RWPE2 (cell line): ENCODE measurements at regions not wholly inside any gene's neighbourhood (a gene's known extent, or its start where the extent isn't known, plus 50 kb on each side); places are given as distances from the start of the nearest gene placed in this dataset.

ENCODE experiments used
- ATAC-seq: fragments of 200-7000 bp; cut with Tn5 transposase; 3 replicates; pipeline ENCODE4 v1.9.1; 2021; ENCODE audit warnings: low read depth
- DNase-seq: peaks from one replicate; pipeline ENCODE4 v3.0.0-alpha.2; 2020; ENCODE audit warnings: low spot score
- H3K27ac ChIP-seq: fragments of 450-650 bp; 2 replicates; pipeline ENCODE4 v1.5.1; 2017; ENCODE audit warnings: mild to moderate bottlenecking; ENCODE audit not compliant: poor library complexity, severe bottlenecking
- H3K27me3 ChIP-seq: fragments of 250-450 bp; sonication (Bioruptor Pico); 2 replicates; pipeline ENCODE4 v1.5.1; 2021; ENCODE audit warnings: mild to moderate bottlenecking, moderate library complexity; ENCODE audit not compliant: insufficient read depth, poor library complexity, severe bottlenecking
- H3K36me3 ChIP-seq: fragments of 250-450 bp; sonication (Bioruptor Pico); 2 replicates; pipeline ENCODE4 v1.5.1; 2020; ENCODE audit warnings: low read depth, mild to moderate bottlenecking, moderate library complexity
- H3K4me1 ChIP-seq: fragments of 250-450 bp; sonication (Bioruptor Pico); 2 replicates; pipeline ENCODE4 v1.5.1; 2021; ENCODE audit warnings: mild to moderate bottlenecking, moderate library complexity; ENCODE audit not compliant: insufficient read depth, poor library complexity, severe bottlenecking
- H3K4me3 ChIP-seq: fragments of 250-450 bp; sonication (Bioruptor Pico); 2 replicates; pipeline ENCODE4 v1.5.1; 2021; ENCODE audit warnings: mild to moderate bottlenecking, moderate library complexity; ENCODE audit not compliant: severe bottlenecking
- H3K9me3 ChIP-seq: fragments of 250-450 bp; sonication (Bioruptor Pico); 2 replicates; pipeline ENCODE4 v1.5.1; 2021; ENCODE audit warnings: mild to moderate bottlenecking, moderate library complexity; ENCODE audit not compliant: severe bottlenecking
- TF ChIP-seq, protein P1 (sequence below): fragments of 450-650 bp; IDR thresholded peaks from one replicate; pipeline ENCODE4 v1.5.1; 2017; ENCODE audit warnings: mild to moderate bottlenecking, moderate library complexity; ENCODE audit not compliant: poor library complexity, severe bottlenecking

DNA sequence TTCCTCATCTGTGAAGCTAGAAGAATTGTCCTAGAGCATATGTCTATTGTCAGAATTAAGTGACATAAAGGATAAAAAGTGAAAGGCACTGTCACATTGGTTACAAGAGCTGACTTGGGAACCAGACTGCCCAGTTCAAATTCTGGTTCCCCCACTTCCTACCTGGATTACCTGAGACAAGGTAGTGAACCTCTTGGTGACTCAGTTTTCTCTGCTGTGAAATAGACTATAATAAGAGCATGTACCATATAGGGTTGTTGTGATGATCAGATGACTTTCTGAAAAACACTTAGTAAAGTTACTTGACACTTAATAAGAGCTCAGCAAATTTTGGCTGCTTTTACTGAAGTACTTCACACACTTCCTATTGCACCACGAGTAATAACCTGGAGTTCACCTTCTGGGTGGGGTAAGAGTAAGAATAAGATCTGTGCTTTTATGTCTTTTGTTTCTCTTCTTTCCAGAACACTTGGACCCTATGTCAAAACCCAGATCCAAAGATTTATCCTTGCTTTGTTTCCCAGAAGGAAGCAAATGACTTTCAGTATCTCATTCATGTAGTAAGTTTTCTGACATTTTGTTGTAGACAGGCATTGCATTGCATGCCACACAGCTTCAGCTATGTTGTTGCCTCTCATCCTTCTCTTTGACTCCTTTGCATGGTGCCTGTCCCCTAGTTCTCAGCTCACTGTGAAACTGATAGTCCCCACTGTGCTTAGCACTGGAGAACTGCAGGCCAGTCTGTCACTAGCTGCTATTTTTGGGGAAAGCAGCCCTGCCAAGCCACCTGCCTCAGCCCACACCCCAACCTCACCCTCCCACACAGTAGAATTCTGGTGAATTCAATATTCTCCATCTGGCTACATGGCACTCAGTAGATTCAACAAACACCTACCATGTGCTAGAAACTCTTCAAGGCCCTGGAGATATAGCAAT is 121.8 kb upstream of the POU2AF2 start:
- H3K27me3 ChIP-seq = no peaks in the 10 kb centered on the region
- H3K4me3 ChIP-seq = no peak overlapping the region
- ATAC-seq = no peak
- H3K27ac ChIP-seq = no peak overlapping the region
- no peaks in the 10 kb centered on the region for H3K4me1 ChIP-seq
- H3K9me3 ChIP-seq = no peaks in the 10 kb centered on the region
- H3K36me3 ChIP-seq = no peaks in the 10 kb centered on the region
- DNase-seq = no peak
- TF ChIP-seq, protein P1, sequence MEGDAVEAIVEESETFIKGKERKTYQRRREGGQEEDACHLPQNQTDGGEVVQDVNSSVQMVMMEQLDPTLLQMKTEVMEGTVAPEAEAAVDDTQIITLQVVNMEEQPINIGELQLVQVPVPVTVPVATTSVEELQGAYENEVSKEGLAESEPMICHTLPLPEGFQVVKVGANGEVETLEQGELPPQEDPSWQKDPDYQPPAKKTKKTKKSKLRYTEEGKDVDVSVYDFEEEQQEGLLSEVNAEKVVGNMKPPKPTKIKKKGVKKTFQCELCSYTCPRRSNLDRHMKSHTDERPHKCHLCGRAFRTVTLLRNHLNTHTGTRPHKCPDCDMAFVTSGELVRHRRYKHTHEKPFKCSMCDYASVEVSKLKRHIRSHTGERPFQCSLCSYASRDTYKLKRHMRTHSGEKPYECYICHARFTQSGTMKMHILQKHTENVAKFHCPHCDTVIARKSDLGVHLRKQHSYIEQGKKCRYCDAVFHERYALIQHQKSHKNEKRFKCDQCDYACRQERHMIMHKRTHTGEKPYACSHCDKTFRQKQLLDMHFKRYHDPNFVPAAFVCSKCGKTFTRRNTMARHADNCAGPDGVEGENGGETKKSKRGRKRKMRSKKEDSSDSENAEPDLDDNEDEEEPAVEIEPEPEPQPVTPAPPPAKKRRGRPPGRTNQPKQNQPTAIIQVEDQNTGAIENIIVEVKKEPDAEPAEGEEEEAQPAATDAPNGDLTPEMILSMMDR = no peak

GRCh38 chr11:111120696-111121302 is 124.7 kb upstream of the POU2AF2 start:
- H3K4me3 ChIP-seq = no peak overlapping the region
- no peak overlapping the region for H3K27ac ChIP-seq
- H3K36me3 ChIP-seq = no peaks in the 10 kb centered on the region
- no peaks in the 10 kb centered on the region for H3K9me3 ChIP-seq
- ATAC-seq (no peak), DNase-seq (no peak)
- no peaks in the 10 kb centered on the region for H3K4me1 ChIP-seq
- H3K27me3 ChIP-seq = no peaks in the 10 kb centered on the region
- TF ChIP-seq, protein P1 = no peak

DNA sequence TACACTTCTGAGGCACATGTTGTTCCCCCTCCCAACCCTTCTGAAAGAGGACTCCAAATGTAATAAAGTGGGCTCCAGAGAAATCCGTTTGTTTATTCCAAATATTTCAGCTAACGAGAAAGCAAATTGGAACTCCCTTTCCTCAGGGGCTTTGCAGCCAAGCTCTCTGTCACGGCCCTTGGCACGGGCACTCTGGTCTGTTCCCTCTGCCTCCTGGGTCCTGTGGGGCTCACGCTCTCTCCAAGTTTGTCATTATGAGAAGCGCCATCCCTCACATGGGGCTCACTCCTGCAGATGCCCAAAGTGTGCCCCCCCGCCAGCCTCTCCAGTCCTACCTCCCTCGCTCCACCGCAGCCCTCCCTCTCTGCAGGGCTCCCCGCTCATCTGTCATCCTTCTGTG is 125.4 kb upstream of the POU2AF2 start:
- TF ChIP-seq, protein P1 = no peak
- Histone ChIP-seq H3K36me3 (no peaks in the 10 kb centered on the region), H3K4me3 (no peak overlapping the region), H3K27me3 (no peaks in the 10 kb centered on the region), H3K4me1 (no peaks in the 10 kb centered on the region), H3K27ac (no peak overlapping the region), H3K9me3 (no peaks in the 10 kb centered on the region)
- ATAC-seq (no peak), DNase-seq (no peak)

- H3K36me3 ChIP-seq = no peaks in the 10 kb centered on the region
- DNase-seq (no peak), ATAC-seq (no peak)
- H3K27ac ChIP-seq = no peak overlapping the region
- H3K9me3 ChIP-seq = no peaks in the 10 kb centered on the region
- no peaks in the 10 kb centered on the region for H3K4me1 ChIP-seq
- H3K27me3 ChIP-seq = no peaks in the 10 kb centered on the region
- TF ChIP-seq, protein P1 = no peak
- no peak overlapping the region for H3K4me3 ChIP-seq
Measured at GRCh38 chr11:111119751-111120150, 125.8 kb upstream of the POU2AF2 start.
